ENCODE measurements at regions not wholly inside any gene's neighbourhood (a gene's known extent, or its start where the extent isn't known, plus 50 kb on each side); places are given as distances from the start of the nearest gene placed in this dataset.

GRCh38 chr10:78398382-78398781 lies 364.7 kb downstream of the RPS24 start:
- no peak for TF ChIP-seq CTCF (IDR thresholded peaks at IDR 0.05; ENCODE audit: low read depth, low read length)
- Histone ChIP-seq H3K9me3 (ENCODE audit: low read depth) (no peaks in the 10 kb centered on the region), H3K27ac (no peak overlapping the region), H3K27me3 (no peaks in the 10 kb centered on the region), H3K36me3 (no peaks in the 10 kb centered on the region), H3K4me3 (no peak overlapping the region), H3K4me1 (ENCODE audit: low read depth) (peaks cover 15% of the 10 kb centered on the region)
- DNase-seq (ENCODE audit: low read depth in 1 of 2, low spot score in 1 of 2) = no peak

GRCh38 chr10:78401624-78402367 lies 368.1 kb downstream of the RPS24 start:
- H3K27ac ChIP-seq = peak overlapping the region; percentile 49
- H3K36me3 ChIP-seq = no peaks in the 10 kb centered on the region
- H3K4me3 ChIP-seq = no peak overlapping the region
- no peaks in the 10 kb centered on the region for H3K27me3 ChIP-seq
- no peaks in the 10 kb centered on the region for H3K9me3 ChIP-seq (ENCODE audit: low read depth)
- peak; percentile 37 to 78 for DNase-seq (ENCODE audit: low read depth in 1 of 2, low spot score in 1 of 2)
- TF ChIP-seq CTCF (IDR thresholded peaks at IDR 0.05; ENCODE audit: low read depth, low read length) = no peak
- peaks cover 15% of the 10 kb centered on the region for H3K4me1 ChIP-seq (ENCODE audit: low read depth)

- Histone ChIP-seq H3K4me1 (ENCODE audit: low read depth) (peaks cover 18% of the 10 kb centered on the region), H3K9me3 (ENCODE audit: low read depth) (no peaks in the 10 kb centered on the region), H3K27ac (peak overlapping the region; percentile 49), H3K27me3 (no peaks in the 10 kb centered on the region), H3K4me3 (no peak overlapping the region), H3K36me3 (no peaks in the 10 kb centered on the region)
- no peak for TF ChIP-seq CTCF (IDR thresholded peaks at IDR 0.05; ENCODE audit: low read depth, low read length)
- DNase-seq (ENCODE audit: low read depth in 1 of 2, low spot score in 1 of 2) = no peak
Measured at GRCh38 chr10:78402591-78402990, 368.9 kb downstream of the RPS24 start.

- DNase-seq (ENCODE audit: low read depth in 1 of 2, low spot score in 1 of 2) = no peak
- Histone ChIP-seq H3K27ac (no peak overlapping the region), H3K4me3 (no peak overlapping the region), H3K4me1 (ENCODE audit: low read depth) (peaks cover 26% of the 10 kb centered on the region), H3K9me3 (ENCODE audit: low read depth) (no peaks in the 10 kb centered on the region), H3K27me3 (no peaks in the 10 kb centered on the region), H3K36me3 (no peaks in the 10 kb centered on the region)
- TF ChIP-seq CTCF (IDR thresholded peaks at IDR 0.05; ENCODE audit: low read depth, low read length) = no peak
Measured at GRCh38 chr10:78403781-78404180, 370.1 kb downstream of the RPS24 start.

GRCh38 chr10:78404296-78404695 lies 370.6 kb downstream of the RPS24 start:
- H3K27me3 ChIP-seq = no peaks in the 10 kb centered on the region
- H3K4me1 ChIP-seq (ENCODE audit: low read depth) = peaks cover 31% of the 10 kb centered on the region
- DNase-seq (ENCODE audit: low read depth in 1 of 2, low spot score in 1 of 2) = no peak
- no peak for TF ChIP-seq CTCF (IDR thresholded peaks at IDR 0.05; ENCODE audit: low read depth, low read length)
- H3K4me3 ChIP-seq = no peak overlapping the region
- no peaks in the 10 kb centered on the region for H3K9me3 ChIP-seq (ENCODE audit: low read depth)
- H3K36me3 ChIP-seq = no peaks in the 10 kb centered on the region
- no peak overlapping the region for H3K27ac ChIP-seq

Measured in cardiac muscle cell (in vitro differentiated cells and primary cell).